OCI-LY1 (cell line): ENCODE measurements at regions not wholly inside any gene's neighbourhood (a gene's known extent, or its start where the extent isn't known, plus 50 kb on each side); places are given as distances from the start of the nearest gene placed in this dataset.
"Not testable (repeated sequence)": the region's sequence is repeated elsewhere in the genome, so short reads cannot be mapped to it uniquely, and the experiment has no call there.

Experiments used
- H2AFZ ChIP-seq: fragments of 200-600 bp; sonication (generic), shearing (Covaris generic); 2 replicates; pipeline ENCODE4 v1.6.0; 2014; ENCODE audit warnings: antibody characterized with exemption, mild to moderate bottlenecking, low read length
- H3F3A ChIP-seq: fragments of 200-600 bp; sonication (generic), shearing (Covaris generic); 2 replicates; pipeline ENCODE4 v1.6.0; 2014; ENCODE audit warnings: mild to moderate bottlenecking, antibody characterized with exemption, low read length, moderate library complexity; ENCODE audit not compliant: insufficient read depth
- H3K27ac ChIP-seq: fragments of 200-600 bp; sonication (generic); 2 replicates; pipeline ENCODE4 v1.5.1; 2014; ENCODE audit warnings: low read length, mixed run types, mild to moderate bottlenecking, low read depth; ENCODE audit not compliant: poor library complexity, severe bottlenecking
- H3K27me3 ChIP-seq: fragments of 200-600 bp; sonication (generic); 2 replicates; pipeline ENCODE4 v1.6.0; 2014; ENCODE audit warnings: antibody characterized with exemption, mild to moderate bottlenecking, low read length, moderate library complexity; ENCODE audit not compliant: insufficient read depth
- H3K36me3 ChIP-seq: fragments of 200-600 bp; sonication (generic); 2 replicates; pipeline ENCODE4 v1.6.1; 2014; ENCODE audit warnings: mild to moderate bottlenecking, antibody characterized with exemption, low read length, moderate library complexity, mixed read lengths; ENCODE audit not compliant: insufficient read depth
- H3K4me1 ChIP-seq: fragments of 200-600 bp; sonication (generic); 2 replicates; pipeline ENCODE4 v1.5.1; 2014; ENCODE audit warnings: mild to moderate bottlenecking, low read length, moderate library complexity; ENCODE audit not compliant: insufficient read depth, severe bottlenecking
- H3K4me2 ChIP-seq: fragments of 200-600 bp; sonication (generic), shearing (Covaris generic); 2 replicates; pipeline ENCODE4 v1.6.1; 2014; ENCODE audit warnings: low read length
- H3K4me3 ChIP-seq: fragments of 200-600 bp; sonication (generic); 2 replicates; pipeline ENCODE4 v1.5.1; 2014; ENCODE audit warnings: low read length, low read depth, mild to moderate bottlenecking, mixed read lengths; ENCODE audit not compliant: poor library complexity, severe bottlenecking
- H3K79me2 ChIP-seq: fragments of 200-600 bp; shearing (Covaris generic); 2 replicates; pipeline ENCODE4 v1.6.1; 2016; ENCODE audit warnings: mixed run types, low read length, mixed read lengths; ENCODE audit not compliant: insufficient read depth
- H3K9ac ChIP-seq: fragments of 200-600 bp; sonication (generic), shearing (Covaris generic); 2 replicates; pipeline ENCODE4 v1.6.1; 2014; ENCODE audit warnings: mild to moderate bottlenecking, low read length, mixed read lengths
- H3K9me2 ChIP-seq: fragments of 200-600 bp; sonication (generic), shearing (Covaris generic); 2 replicates; pipeline ENCODE4 v1.6.1; 2014; ENCODE audit warnings: low read depth, mild to moderate bottlenecking, low read length, mixed read lengths
- H3K9me3 ChIP-seq: fragments of 200-600 bp; shearing (Covaris generic); 2 replicates; pipeline ENCODE4 v1.6.1; 2014; ENCODE audit warnings: low read length, mixed read lengths
- H4K20me1 ChIP-seq: fragments of 200-600 bp; sonication (generic), shearing (Covaris generic); 2 replicates; pipeline ENCODE4 v1.6.0; 2016; ENCODE audit warnings: mild to moderate bottlenecking, low read length; ENCODE audit not compliant: insufficient read depth
- EZH2 ChIP-seq: fragments of 200-600 bp; sonication (generic), shearing (Covaris generic); IDR thresholded peaks from 2 replicates; pipeline ENCODE4 v1.8.0; 2017; ENCODE audit warnings: borderline replicate concordance, mixed run types, mild to moderate bottlenecking, antibody characterized with exemption, low read length, moderate library complexity, mixed read lengths
- TF ChIP-seq, protein P1 (sequence below): fragments of 200-600 bp; sonication (generic), shearing (Covaris generic); IDR thresholded peaks from 2 replicates; pipeline ENCODE4 v1.5.1; 2017; ENCODE audit warnings: mild to moderate bottlenecking, antibody characterized with exemption, low read length, moderate library complexity, mixed read lengths

DNA sequence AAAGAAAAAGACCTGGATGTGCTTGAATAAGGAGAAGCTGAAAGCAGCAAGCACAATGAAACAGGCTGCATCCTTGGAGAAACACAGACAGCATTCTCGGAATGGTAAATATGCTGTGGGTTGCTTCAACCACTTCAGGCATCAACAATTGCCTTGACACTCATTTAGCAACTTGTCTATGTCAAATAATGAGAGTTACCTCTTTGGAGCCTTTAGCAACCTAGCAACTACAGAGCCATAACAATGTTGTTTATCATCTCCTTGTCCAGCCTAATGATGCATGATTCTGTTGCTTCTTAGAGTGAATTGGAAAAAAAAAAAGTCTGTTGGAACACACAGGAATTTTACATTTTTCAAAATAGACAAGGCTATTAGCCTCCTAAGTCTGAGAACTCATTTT, 410.6 kb downstream of the PIK3C3 start:
- H2AFZ ChIP-seq: no peak overlapping the region
- H3K36me3 ChIP-seq: no peaks in the 10 kb centered on the region
- H3K27ac ChIP-seq: no peak overlapping the region
- no peak overlapping the region for H3K9ac ChIP-seq
- no peaks in the 10 kb centered on the region for H3K4me1 ChIP-seq
- TF ChIP-seq EZH2: no peak
- TF ChIP-seq, protein P1, sequence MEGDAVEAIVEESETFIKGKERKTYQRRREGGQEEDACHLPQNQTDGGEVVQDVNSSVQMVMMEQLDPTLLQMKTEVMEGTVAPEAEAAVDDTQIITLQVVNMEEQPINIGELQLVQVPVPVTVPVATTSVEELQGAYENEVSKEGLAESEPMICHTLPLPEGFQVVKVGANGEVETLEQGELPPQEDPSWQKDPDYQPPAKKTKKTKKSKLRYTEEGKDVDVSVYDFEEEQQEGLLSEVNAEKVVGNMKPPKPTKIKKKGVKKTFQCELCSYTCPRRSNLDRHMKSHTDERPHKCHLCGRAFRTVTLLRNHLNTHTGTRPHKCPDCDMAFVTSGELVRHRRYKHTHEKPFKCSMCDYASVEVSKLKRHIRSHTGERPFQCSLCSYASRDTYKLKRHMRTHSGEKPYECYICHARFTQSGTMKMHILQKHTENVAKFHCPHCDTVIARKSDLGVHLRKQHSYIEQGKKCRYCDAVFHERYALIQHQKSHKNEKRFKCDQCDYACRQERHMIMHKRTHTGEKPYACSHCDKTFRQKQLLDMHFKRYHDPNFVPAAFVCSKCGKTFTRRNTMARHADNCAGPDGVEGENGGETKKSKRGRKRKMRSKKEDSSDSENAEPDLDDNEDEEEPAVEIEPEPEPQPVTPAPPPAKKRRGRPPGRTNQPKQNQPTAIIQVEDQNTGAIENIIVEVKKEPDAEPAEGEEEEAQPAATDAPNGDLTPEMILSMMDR: no peak
- H3K9me2 ChIP-seq: no peaks in the 10 kb centered on the region
- no peaks in the 10 kb centered on the region for H3K27me3 ChIP-seq
- H3K4me2 ChIP-seq: no peak overlapping the region
- H4K20me1 ChIP-seq: no peaks in the 10 kb centered on the region
- H3F3A ChIP-seq: no peaks in the 10 kb centered on the region
- no peak overlapping the region for H3K4me3 ChIP-seq
- no peaks in the 10 kb centered on the region for H3K79me2 ChIP-seq
- no peaks in the 10 kb centered on the region for H3K9me3 ChIP-seq

DNA sequence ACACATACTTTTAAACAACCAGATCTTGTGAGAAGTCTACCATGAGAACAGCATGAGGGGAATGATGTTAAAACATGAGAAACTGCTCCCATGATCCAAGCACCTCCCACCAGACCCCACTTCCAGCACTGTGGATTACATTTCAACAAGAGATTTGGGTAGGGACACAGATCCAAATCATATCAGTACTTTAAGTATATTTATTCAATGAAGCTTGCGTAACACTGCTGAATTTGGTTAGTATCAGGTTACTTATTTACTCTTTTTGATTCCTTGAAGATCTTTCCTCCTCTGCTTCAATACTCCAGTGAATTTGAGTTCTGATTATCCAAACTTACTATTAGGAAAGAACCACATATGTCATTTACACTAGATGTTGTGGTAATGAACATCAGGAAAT, 418.6 kb downstream of the PIK3C3 start:
- no peak overlapping the region for H3K9ac ChIP-seq
- H3K27ac ChIP-seq: no peak overlapping the region
- no peaks in the 10 kb centered on the region for H3K4me1 ChIP-seq
- no peak overlapping the region for H3K4me2 ChIP-seq
- no peaks in the 10 kb centered on the region for H3F3A ChIP-seq
- no peaks in the 10 kb centered on the region for H3K79me2 ChIP-seq
- no peaks in the 10 kb centered on the region for H4K20me1 ChIP-seq
- no peaks in the 10 kb centered on the region for H3K27me3 ChIP-seq
- H3K9me2 ChIP-seq: no peaks in the 10 kb centered on the region
- H3K9me3 ChIP-seq: no peaks in the 10 kb centered on the region
- H2AFZ ChIP-seq: no peak overlapping the region
- no peak overlapping the region for H3K4me3 ChIP-seq
- no peaks in the 10 kb centered on the region for H3K36me3 ChIP-seq
- TF ChIP-seq EZH2: no peak
- TF ChIP-seq, protein P1: no peak

DNA sequence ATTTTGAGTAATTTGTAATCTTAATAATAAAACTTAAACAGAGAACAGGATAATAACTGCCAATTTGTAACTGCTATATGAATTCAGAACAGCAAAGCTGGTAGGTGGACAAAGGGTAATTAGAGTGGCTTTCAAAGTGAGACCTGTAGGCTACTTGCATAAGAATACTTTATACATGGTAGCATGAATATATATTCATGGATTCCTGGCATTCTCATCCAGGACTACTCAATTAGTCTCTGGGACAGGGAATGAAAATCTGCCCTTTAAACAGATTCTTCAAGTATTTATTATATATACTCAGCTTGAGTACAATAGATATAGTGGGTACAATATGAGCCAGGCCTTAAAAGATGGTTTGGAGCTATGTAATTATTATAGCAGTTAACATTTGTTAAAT, 419.9 kb downstream of the PIK3C3 start:
- Histone ChIP-seq H3K9me2 (no peaks in the 10 kb centered on the region), H3K27me3 (no peaks in the 10 kb centered on the region), H3K36me3 (no peaks in the 10 kb centered on the region), H3K4me3 (no peak overlapping the region), H3K79me2 (no peaks in the 10 kb centered on the region), H3K4me1 (no peaks in the 10 kb centered on the region), H2AFZ (no peak overlapping the region), H3K4me2 (no peak overlapping the region), H3F3A (no peaks in the 10 kb centered on the region), H3K9me3 (no peaks in the 10 kb centered on the region), H3K9ac (no peak overlapping the region), H4K20me1 (no peaks in the 10 kb centered on the region), H3K27ac (no peak overlapping the region)
- no peak for TF ChIP-seq EZH2
- TF ChIP-seq, protein P1: no peak

- not testable (repeated sequence) for H3K27me3 ChIP-seq, H4K20me1 ChIP-seq, H3K4me2 ChIP-seq, H3K79me2 ChIP-seq, H2AFZ ChIP-seq, H3K9me3 ChIP-seq, H3F3A ChIP-seq, H3K36me3 ChIP-seq, H3K9me2 ChIP-seq, H3K9ac ChIP-seq, H3K4me3 ChIP-seq, H3K4me1 ChIP-seq, H3K27ac ChIP-seq
Observed at GRCh38 chr18:42378854-42379253, 423.8 kb downstream of the PIK3C3 start.

DNA sequence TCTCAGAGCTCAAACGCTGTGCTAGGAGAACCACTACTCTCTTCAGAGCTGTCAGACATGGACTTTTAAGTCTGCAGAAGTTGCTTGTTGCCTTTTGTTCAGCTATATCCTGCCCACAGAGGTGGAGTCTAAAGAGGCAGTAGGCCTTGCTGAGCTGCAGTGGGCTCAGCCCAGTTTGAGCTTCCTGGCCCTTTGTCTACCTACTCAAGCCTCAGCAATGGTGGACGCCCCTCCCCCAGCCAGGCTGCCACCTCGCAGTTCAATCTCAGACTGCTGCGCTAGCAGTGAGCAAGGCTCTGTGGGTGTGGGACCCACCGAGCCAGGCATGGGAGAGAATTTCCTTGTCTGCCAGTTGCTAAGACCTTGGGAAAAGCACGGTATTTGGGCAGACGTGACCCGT, 426.2 kb downstream of the PIK3C3 start:
- H3K4me1 ChIP-seq, H4K20me1 ChIP-seq: not testable (repeated sequence)

More for the DNA sequence above, 426.2 kb downstream of the PIK3C3 start:
- not testable (repeated sequence) for H3K4me2 ChIP-seq, H2AFZ ChIP-seq, H3K4me3 ChIP-seq, H3K36me3 ChIP-seq, H3K79me2 ChIP-seq, H3K9me2 ChIP-seq, H3K27me3 ChIP-seq, H3K9ac ChIP-seq, H3K27ac ChIP-seq, H3K9me3 ChIP-seq, H3F3A ChIP-seq
